CD14-positive monocyte (primary cell): ENCODE measurements at regions not wholly inside any gene's neighbourhood (a gene's known extent, or its start where the extent isn't known, plus 50 kb on each side); places are given as distances from the start of the nearest gene placed in this dataset.

Source experiments
- DNase-seq, 3 donors: peaks; one replicate each; pipeline ENCODE4 v3.0.0-alpha.2; 2011 to 2022
- H2AFZ ChIP-seq: 2 replicates; pipeline ENCODE4 v1.6.0; 2012; ENCODE audit warnings: mild to moderate bottlenecking, low read depth, low read length, inconsistent platforms; ENCODE audit not compliant: insufficient read depth, poor library complexity, severe bottlenecking
- H3K27ac ChIP-seq, 2 donors: 1 replicate in 1 of 2; 2 replicates in 1 of 2; pipeline ENCODE4 v1.5.1; 2012 to 2013; ENCODE audit warnings: low read length in 2 of 2, control low read depth in 1 of 2, inconsistent platforms in 1 of 2, low read depth in 1 of 2, mild to moderate bottlenecking in 1 of 2
- H3K27me3 ChIP-seq, 2 donors: one replicate each; pipeline versions ENCODE4 v1.6.0 to v1.6.1; 2011 to 2013; ENCODE audit warnings: low read length in 2 of 2; ENCODE audit not compliant: control insufficient read depth in 2 of 2, insufficient read depth in 2 of 2
- H3K36me3 ChIP-seq, 2 donors: replicated peaks in 1 of 2; 1 replicate in 1 of 2; 2 replicates in 1 of 2; pipeline versions ENCODE4 v1.5.1 to v1.6.1; 2012 to 2013; ENCODE audit warnings: low read length in 2 of 2, control low read depth in 1 of 2, inconsistent platforms in 1 of 2, mild to moderate bottlenecking in 1 of 2; ENCODE audit not compliant: insufficient read depth in 2 of 2, control insufficient read depth in 1 of 2
- H3K4me1 ChIP-seq, 2 donors: 1 replicate in 1 of 2; 2 replicates in 1 of 2; pipeline versions ENCODE4 v1.5.1 to v1.6.1; 2012 to 2013; ENCODE audit warnings: low read length in 2 of 2, control low read depth in 1 of 2, inconsistent platforms in 1 of 2, mild to moderate bottlenecking in 1 of 2, moderate library complexity in 1 of 2; ENCODE audit not compliant: insufficient read depth in 2 of 2, control insufficient read depth in 1 of 2
- H3K4me2 ChIP-seq: replicated peaks from 2 replicates; pipeline ENCODE3; 2012; ENCODE audit warnings: low read length, moderate library complexity, mild to moderate bottlenecking; ENCODE audit not compliant: poor library complexity, severe bottlenecking; ENCODE audit errors: extremely low read depth
- H3K4me3 ChIP-seq, 3 experiments: fragments of 200-600 bp in 1 of 3; sonication (generic) in 1 of 3; replicated peaks in 1 of 3; 1 replicate in 2 of 3; 2 replicates in 1 of 3; pipeline ENCODE4 v1.5.1; 2011 to 2013; ENCODE audit warnings: low read length in 3 of 3, mild to moderate bottlenecking in 3 of 3, control low read depth in 2 of 3, low read depth in 2 of 3, inconsistent platforms in 1 of 3, moderate library complexity in 1 of 3
- H3K79me2 ChIP-seq: 2 replicates; pipeline ENCODE4 v1.6.0; 2012; ENCODE audit warnings: mild to moderate bottlenecking, control low read depth, inconsistent platforms, low read length, moderate library complexity; ENCODE audit not compliant: insufficient read depth
- H3K9ac ChIP-seq: 2 replicates; pipeline ENCODE4 v1.6.0; 2017; ENCODE audit warnings: low read length, mild to moderate bottlenecking; ENCODE audit not compliant: insufficient read depth, poor library complexity, severe bottlenecking
- H3K9me3 ChIP-seq, 2 donors: replicated peaks in 1 of 2; 1 replicate in 1 of 2; 2 replicates in 1 of 2; pipeline versions ENCODE4 v1.5.1 to v1.6.1; 2012 to 2013; ENCODE audit warnings: low read length in 2 of 2, control low read depth in 1 of 2; ENCODE audit not compliant: control insufficient read depth in 1 of 2, insufficient read depth in 1 of 2
- H4K20me1 ChIP-seq: 2 replicates; pipeline ENCODE4 v1.6.0; 2012; ENCODE audit warnings: mild to moderate bottlenecking, low read length, control low read depth, moderate library complexity; ENCODE audit not compliant: insufficient read depth
- H3K27ac Mint-ChIP-seq, 7 donors: one replicate each; pipeline ENCODE4 v1.8.0; 2020; ENCODE audit warnings: mild to moderate bottlenecking in 7 of 7, mixed read lengths in 7 of 7, moderate library complexity in 6 of 7, inconsistent platforms in 2 of 7
- H3K27me3 Mint-ChIP-seq, 3 donors: one replicate each; pipeline ENCODE4 v1.8.0; 2021 to 2022; ENCODE audit warnings: low read depth in 3 of 3, mild to moderate bottlenecking in 3 of 3, mixed read lengths in 3 of 3, moderate library complexity in 3 of 3, inconsistent platforms in 1 of 3
- H3K36me3 Mint-ChIP-seq, 2 donors: one replicate each; pipeline ENCODE4 v1.8.0; 2020; ENCODE audit warnings: mixed read lengths in 2 of 2, inconsistent platforms in 1 of 2, mild to moderate bottlenecking in 1 of 2
- H3K4me1 Mint-ChIP-seq: one replicate; pipeline ENCODE4 v1.8.0; 2020; ENCODE audit warnings: mild to moderate bottlenecking, mixed read lengths
- H3K4me3 Mint-ChIP-seq, 2 donors: one replicate each; pipeline ENCODE4 v1.8.0; 2020; ENCODE audit warnings: mild to moderate bottlenecking in 2 of 2, mixed read lengths in 2 of 2, moderate library complexity in 1 of 2
- H3K9me3 Mint-ChIP-seq, 7 donors: one replicate each; pipeline ENCODE4 v1.8.0; 2020 to 2022; ENCODE audit warnings: mixed read lengths in 7 of 7, mild to moderate bottlenecking in 6 of 7, moderate library complexity in 6 of 7, inconsistent platforms in 2 of 7
- CTCF ChIP-seq: fragments of 200-600 bp; IDR thresholded peaks from one replicate; pipeline ENCODE4 v1.8.0; 2022; ENCODE audit warnings: antibody characterized with exemption, mild to moderate bottlenecking
- WGBS: methylation state at CpG from one replicate; pipeline ENCODE4 v1.1.5; 2013; ENCODE audit warnings: missing lambda C conversion rate; ENCODE audit not compliant: insufficient coverage; 5-methylcytosine and 5-hydroxymethylcytosine counted together
- intact Hi-C, 2 donors: fragments of 100-400 bp; cut with micrococcal nuclease; formaldehyde crosslinking; loops; one replicate each; pipeline versions ENCODE4 v1.15.0 to v1.15.1; 2023

GRCh38 chr1:102693345-102693744 is 415.0 kb downstream of the COL11A1 start:
- DNase-seq, result no peak
- Mint-ChIP-seq H3K4me1 (no peaks in the 10 kb centered on the region), H3K27me3 (no peaks in the 10 kb centered on the region), H3K27ac (no peak overlapping the region), H3K4me3 (no peak overlapping the region), H3K9me3 (peaks cover 3 to 10% (median 6%) of the 10 kb centered on the region in 7 donors), H3K36me3 (no peaks in the 10 kb centered on the region)
- Histone ChIP-seq H3K27me3 (no peaks in the 10 kb centered on the region), H3K9ac (no peak overlapping the region), H3K4me2 (no peak overlapping the region), H4K20me1 (no peaks in the 10 kb centered on the region), H3K4me3 (no peak overlapping the region), H2AFZ (no peak overlapping the region), H3K9me3 (peaks cover 0 to 3% of the 10 kb centered on the region in 2 donors), H3K36me3 (no peaks in the 10 kb centered on the region), H3K79me2 (no peaks in the 10 kb centered on the region), H3K27ac (no peak overlapping the region), H3K4me1 (no peaks in the 10 kb centered on the region)
- no peak for TF ChIP-seq CTCF
- intact Hi-C loops, result no loop called here
- no CpG with 5 or more reads among the region's 1 CpG for WGBS

- TF ChIP-seq CTCF, result no peak
- Mint-ChIP-seq H3K4me1 (no peaks in the 10 kb centered on the region), H3K4me3 (no peak overlapping the region), H3K9me3 (peaks cover 4 to 12% (median 6%) of the 10 kb centered on the region in 7 donors), H3K36me3 (no peaks in the 10 kb centered on the region), H3K27ac (no peak overlapping the region), H3K27me3 (no peaks in the 10 kb centered on the region)
- Histone ChIP-seq H3K79me2 (no peaks in the 10 kb centered on the region), H3K9ac (no peak overlapping the region), H3K27me3 (no peaks in the 10 kb centered on the region), H3K36me3 (no peaks in the 10 kb centered on the region), H3K4me2 (no peak overlapping the region), H3K4me1 (no peaks in the 10 kb centered on the region), H4K20me1 (no peaks in the 10 kb centered on the region), H3K9me3 (peaks cover 0 to 3% of the 10 kb centered on the region in 2 donors), H3K4me3 (no peak overlapping the region), H3K27ac (no peak overlapping the region), H2AFZ (no peak overlapping the region)
- intact Hi-C loops, result no loop called here
- DNase-seq, result no peak
- 80% methylated on average over 1 of the region's 1 CpG for WGBS
Observed at GRCh38 chr1:102691592-102692090, 416.7 kb downstream of the COL11A1 start.
